Smooth muscle cell (in vitro differentiated cells): ENCODE measurements at regions not wholly inside any gene's neighbourhood (a gene's known extent, or its start where the extent isn't known, plus 50 kb on each side); places are given as distances from the start of the nearest gene placed in this dataset.

Experiments used
- DNase-seq: peaks from one replicate; lab custom pipeline; 2025; ENCODE audit not compliant: unreplicated experiment; lab: John Stamatoyannopoulos, UW
- H2AFZ ChIP-seq: fragments of 200-600 bp; sonication (generic); 2 replicates; pipeline ENCODE4 v1.6.0; 2016; ENCODE audit warnings: antibody characterized with exemption, low read depth, mild to moderate bottlenecking
- H3F3A ChIP-seq: fragments of 200-600 bp; sonication (generic); 2 replicates; pipeline ENCODE4 v1.6.0; 2017; ENCODE audit warnings: antibody characterized with exemption, low read depth
- H3K27ac ChIP-seq: fragments of 200-600 bp; sonication (generic); 2 replicates; pipeline ENCODE4 v1.5.1; 2016; ENCODE audit warnings: low read depth, mild to moderate bottlenecking
- H3K27me3 ChIP-seq: fragments of 200-600 bp; sonication (generic); 2 replicates; pipeline ENCODE4 v1.6.1; 2016; ENCODE audit warnings: low read depth, mild to moderate bottlenecking
- H3K36me3 ChIP-seq: fragments of 200-600 bp; sonication (generic); 2 replicates; pipeline ENCODE4 v1.5.1; 2016; ENCODE audit warnings: low read depth
- H3K4me1 ChIP-seq: fragments of 200-600 bp; sonication (generic); 2 replicates; pipeline ENCODE4 v1.5.1; 2016; ENCODE audit warnings: low read depth
- H3K4me2 ChIP-seq: fragments of 200-600 bp; sonication (generic); 2 replicates; pipeline ENCODE4 v1.6.0; 2016; ENCODE audit warnings: mild to moderate bottlenecking
- H3K4me3 ChIP-seq: fragments of 200-600 bp; sonication (generic); 2 replicates; pipeline ENCODE4 v1.5.1; 2016; ENCODE audit warnings: mild to moderate bottlenecking
- H3K79me2 ChIP-seq: fragments of 200-600 bp; sonication (generic); 2 replicates; pipeline ENCODE4 v1.6.0; 2016; ENCODE audit warnings: low read depth, mild to moderate bottlenecking
- H3K9ac ChIP-seq: fragments of 200-600 bp; sonication (generic); 2 replicates; pipeline ENCODE4 v1.6.0; 2016; ENCODE audit warnings: low read depth
- H3K9me3 ChIP-seq: fragments of 200-600 bp; sonication (generic); replicated peaks from 2 replicates; pipeline ENCODE4 v1.5.1; 2016; ENCODE audit warnings: low read depth
- H4K20me1 ChIP-seq: fragments of 200-600 bp; sonication (generic); 2 replicates; pipeline ENCODE4 v1.6.0; 2016; ENCODE audit warnings: low read depth
- WGBS: methylation state at CpG from one replicate; pipeline ENCODE4 v1.1.7; 2016; ENCODE audit warnings: low lambda C conversion rate; 5-methylcytosine and 5-hydroxymethylcytosine counted together
- TF ChIP-seq, protein P1 (sequence below): fragments of 200-600 bp; sonication (generic); IDR thresholded peaks from 2 replicates; pipeline ENCODE4 v1.5.1; 2017; ENCODE audit warnings: borderline replicate concordance, mild to moderate bottlenecking, antibody characterized with exemption; ENCODE audit not compliant: insufficient read depth, poor library complexity, severe bottlenecking

DNA sequence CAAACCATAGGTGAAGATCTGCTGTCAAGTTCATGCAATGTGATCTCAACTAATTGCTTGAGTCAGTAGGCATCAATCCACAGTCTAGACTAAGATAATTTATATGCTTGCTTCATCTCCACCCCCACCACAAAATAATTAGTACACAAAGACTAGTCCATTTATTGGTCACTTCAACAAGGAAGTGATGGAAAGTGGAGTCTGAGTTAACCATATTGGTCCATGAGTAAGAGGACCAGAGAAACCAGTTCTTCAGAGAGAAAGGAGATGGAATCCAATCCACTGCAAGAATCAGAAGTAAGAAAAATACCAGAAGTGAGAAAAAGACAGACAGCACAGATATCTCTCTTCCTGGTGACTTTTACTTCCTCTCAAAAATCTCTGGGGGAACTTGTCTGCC, 366.5 kb downstream of the CHSY3 start:
- no peak overlapping the region for H3K4me2 ChIP-seq
- no peak overlapping the region for H2AFZ ChIP-seq
- no peak overlapping the region for H3K4me3 ChIP-seq
- H3K27ac ChIP-seq: no peak overlapping the region
- H3K79me2 ChIP-seq: no peaks in the 10 kb centered on the region
- no peaks in the 10 kb centered on the region for H3K36me3 ChIP-seq
- no peaks in the 10 kb centered on the region for H3K4me1 ChIP-seq
- TF ChIP-seq, protein P1, sequence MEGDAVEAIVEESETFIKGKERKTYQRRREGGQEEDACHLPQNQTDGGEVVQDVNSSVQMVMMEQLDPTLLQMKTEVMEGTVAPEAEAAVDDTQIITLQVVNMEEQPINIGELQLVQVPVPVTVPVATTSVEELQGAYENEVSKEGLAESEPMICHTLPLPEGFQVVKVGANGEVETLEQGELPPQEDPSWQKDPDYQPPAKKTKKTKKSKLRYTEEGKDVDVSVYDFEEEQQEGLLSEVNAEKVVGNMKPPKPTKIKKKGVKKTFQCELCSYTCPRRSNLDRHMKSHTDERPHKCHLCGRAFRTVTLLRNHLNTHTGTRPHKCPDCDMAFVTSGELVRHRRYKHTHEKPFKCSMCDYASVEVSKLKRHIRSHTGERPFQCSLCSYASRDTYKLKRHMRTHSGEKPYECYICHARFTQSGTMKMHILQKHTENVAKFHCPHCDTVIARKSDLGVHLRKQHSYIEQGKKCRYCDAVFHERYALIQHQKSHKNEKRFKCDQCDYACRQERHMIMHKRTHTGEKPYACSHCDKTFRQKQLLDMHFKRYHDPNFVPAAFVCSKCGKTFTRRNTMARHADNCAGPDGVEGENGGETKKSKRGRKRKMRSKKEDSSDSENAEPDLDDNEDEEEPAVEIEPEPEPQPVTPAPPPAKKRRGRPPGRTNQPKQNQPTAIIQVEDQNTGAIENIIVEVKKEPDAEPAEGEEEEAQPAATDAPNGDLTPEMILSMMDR: no peak
- no peaks in the 10 kb centered on the region for H3K27me3 ChIP-seq
- no peak overlapping the region for H3K9ac ChIP-seq
- no peak for DNase-seq
- no peaks in the 10 kb centered on the region for H3F3A ChIP-seq
- H4K20me1 ChIP-seq: no peaks in the 10 kb centered on the region
- H3K9me3 ChIP-seq: no peaks in the 10 kb centered on the region

DNA sequence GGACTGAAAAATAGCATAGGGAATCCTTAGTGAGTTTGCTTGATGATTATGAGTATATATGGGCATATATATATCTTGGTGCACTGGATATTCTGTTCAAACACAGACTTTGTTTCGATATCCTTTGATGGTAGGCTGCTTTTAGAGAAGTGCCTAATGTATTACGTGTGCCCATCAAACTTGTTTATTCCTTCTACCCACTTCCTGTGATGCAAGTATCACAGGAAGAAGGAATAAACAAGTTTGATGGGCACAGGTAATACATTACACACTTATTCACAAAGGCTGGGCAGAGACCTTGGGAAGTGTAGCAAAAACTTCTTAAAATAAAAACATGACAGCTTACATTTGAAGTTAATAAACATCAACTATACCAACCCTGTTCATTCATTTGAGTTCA, 364.2 kb downstream of the CHSY3 start:
- TF ChIP-seq, protein P1: no peak
- Histone ChIP-seq H3F3A (no peaks in the 10 kb centered on the region), H3K79me2 (no peaks in the 10 kb centered on the region), H3K4me3 (no peak overlapping the region), H3K27me3 (no peaks in the 10 kb centered on the region), H3K4me2 (no peak overlapping the region), H3K9ac (no peak overlapping the region), H3K36me3 (no peaks in the 10 kb centered on the region), H3K27ac (no peak overlapping the region), H4K20me1 (no peaks in the 10 kb centered on the region), H3K9me3 (no peaks in the 10 kb centered on the region), H3K4me1 (no peaks in the 10 kb centered on the region), H2AFZ (no peak overlapping the region)
- DNase-seq: no peak
- WGBS: 81% methylated on average over 2 of the region's 2 CpGs

- H3K9ac ChIP-seq: no peak overlapping the region
- TF ChIP-seq, protein P1: no peak
These were observed 363.7 kb downstream of the CHSY3 start for GRCh38 chr5:130267926-130268325.

GRCh38 chr5:130260481-130260880, 356.2 kb downstream of the CHSY3 start:
- Histone ChIP-seq H3K27ac (no peak overlapping the region), H3F3A (no peaks in the 10 kb centered on the region), H3K4me1 (no peaks in the 10 kb centered on the region), H3K36me3 (no peaks in the 10 kb centered on the region), H4K20me1 (no peaks in the 10 kb centered on the region), H3K4me2 (no peak overlapping the region), H3K4me3 (no peak overlapping the region), H3K9ac (no peak overlapping the region), H3K9me3 (no peaks in the 10 kb centered on the region), H2AFZ (no peak overlapping the region), H3K79me2 (no peaks in the 10 kb centered on the region), H3K27me3 (no peaks in the 10 kb centered on the region)
- TF ChIP-seq, protein P1: no peak
- no peak for DNase-seq
- 85% methylated on average over 2 of the region's 2 CpGs for WGBS

More at GRCh38 chr5:130267926-130268325, 363.7 kb downstream of the CHSY3 start:
- no peak for DNase-seq
- no peak overlapping the region for H3K4me3 ChIP-seq
- no peaks in the 10 kb centered on the region for H3K9me3 ChIP-seq
- H3K27me3 ChIP-seq: no peaks in the 10 kb centered on the region
- H4K20me1 ChIP-seq: no peaks in the 10 kb centered on the region
- H3K36me3 ChIP-seq: no peaks in the 10 kb centered on the region
- H3K79me2 ChIP-seq: no peaks in the 10 kb centered on the region
- H3K4me2 ChIP-seq: no peak overlapping the region
- no peak overlapping the region for H3K27ac ChIP-seq
- WGBS: 80% methylated on average over 2 of the region's 2 CpGs
- no peaks in the 10 kb centered on the region for H3F3A ChIP-seq
- H3K4me1 ChIP-seq: no peaks in the 10 kb centered on the region
- no peak overlapping the region for H2AFZ ChIP-seq
